Activated CD4-positive, alpha-beta T cell treated with anti-CD3 and anti-CD28 coated beads, Interleukin-2, amount 50 U/mL, for 48 hours (primary cell): ENCODE measurements at regions not wholly inside any gene's neighbourhood (a gene's known extent, or its start where the extent isn't known, plus 50 kb on each side); places are given as distances from the start of the nearest gene placed in this dataset.
"Not testable (repeated sequence)": the region's sequence is repeated elsewhere in the genome, so short reads cannot be mapped to it uniquely, and the experiment has no call there.

Source experiments
- DNase-seq, 2 experiments: peaks; one replicate each; pipeline ENCODE4 v3.0.0-alpha.2; 2020

DNA sequence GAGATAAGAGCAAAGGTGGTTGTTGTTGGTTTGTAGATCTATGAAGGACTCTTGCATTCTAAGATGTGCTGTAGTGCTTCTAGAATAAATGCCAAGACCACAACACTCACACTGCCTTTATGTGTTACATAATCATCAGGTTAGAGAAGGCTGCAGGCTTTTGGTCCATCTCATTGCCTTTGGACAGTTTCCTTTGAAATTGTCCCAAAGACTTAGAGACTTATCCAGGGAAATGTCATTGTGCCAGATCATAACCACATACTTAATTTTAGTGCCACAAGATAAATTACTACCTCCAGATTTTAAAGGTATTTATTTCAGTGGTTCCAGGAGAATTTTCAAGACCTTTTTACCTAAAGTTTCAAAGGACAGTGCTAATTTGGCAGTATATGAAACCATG lies 666.6 kb upstream of the CITED2 start:
- no peak for DNase-seq

DNA sequence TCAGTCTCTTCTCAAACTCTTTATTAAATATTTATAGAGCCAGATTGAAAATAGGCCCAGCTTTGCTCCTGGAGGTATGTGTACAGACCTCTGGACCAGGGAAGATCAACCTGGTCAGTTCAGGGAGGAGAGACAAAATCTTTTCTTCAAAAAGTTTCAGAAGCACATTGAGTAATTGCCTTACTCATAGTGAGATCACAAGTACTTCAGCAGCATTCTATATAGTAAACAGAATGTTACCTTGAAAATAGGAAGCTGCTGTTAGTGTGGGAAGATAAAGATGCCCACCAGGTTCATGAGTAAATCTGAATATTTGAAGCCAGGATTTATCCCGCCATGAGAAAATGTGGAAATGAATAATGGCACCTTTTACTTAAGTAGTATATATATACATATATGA lies 665.9 kb upstream of the CITED2 start:
- no peak for DNase-seq

DNA sequence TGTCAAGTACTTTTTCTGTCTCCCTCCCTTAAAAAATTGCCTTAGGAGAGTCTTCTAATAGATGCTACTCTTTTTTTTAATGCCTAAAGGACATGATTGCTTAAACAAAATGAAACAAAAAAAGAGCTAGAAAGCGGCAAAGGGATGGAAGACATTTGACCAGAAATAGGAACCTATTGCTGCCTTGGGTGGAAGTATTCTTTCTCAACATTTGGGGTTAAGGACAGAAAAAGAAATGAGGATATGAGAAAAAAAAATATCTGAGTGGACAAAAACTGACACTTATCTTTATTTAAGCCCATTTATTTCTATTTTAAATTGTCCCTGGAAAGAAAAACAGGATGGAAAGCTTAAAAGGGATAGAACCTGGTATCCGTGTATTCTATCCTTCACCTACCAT lies 664.9 kb upstream of the CITED2 start:
- no peak for DNase-seq

DNA sequence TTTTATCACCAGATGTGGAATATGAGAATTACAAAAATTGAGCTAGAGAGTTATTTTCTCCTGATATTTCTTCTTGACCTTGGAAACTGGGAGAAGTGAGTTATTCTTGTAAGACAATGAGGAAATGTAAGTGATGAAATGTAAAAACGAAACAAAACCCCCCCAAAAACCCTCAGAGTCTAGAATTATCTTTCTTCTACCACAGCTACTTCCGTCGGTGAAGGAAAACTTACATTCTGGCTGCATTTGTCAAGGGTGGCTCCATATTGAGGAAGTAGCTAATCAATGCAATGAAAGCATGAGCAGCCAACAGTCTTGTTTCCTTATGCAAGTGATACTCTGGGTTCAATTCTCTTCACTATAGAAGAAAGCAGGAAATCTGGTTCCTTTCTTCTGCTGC lies 661.7 kb upstream of the CITED2 start:
- no peak for DNase-seq

DNA sequence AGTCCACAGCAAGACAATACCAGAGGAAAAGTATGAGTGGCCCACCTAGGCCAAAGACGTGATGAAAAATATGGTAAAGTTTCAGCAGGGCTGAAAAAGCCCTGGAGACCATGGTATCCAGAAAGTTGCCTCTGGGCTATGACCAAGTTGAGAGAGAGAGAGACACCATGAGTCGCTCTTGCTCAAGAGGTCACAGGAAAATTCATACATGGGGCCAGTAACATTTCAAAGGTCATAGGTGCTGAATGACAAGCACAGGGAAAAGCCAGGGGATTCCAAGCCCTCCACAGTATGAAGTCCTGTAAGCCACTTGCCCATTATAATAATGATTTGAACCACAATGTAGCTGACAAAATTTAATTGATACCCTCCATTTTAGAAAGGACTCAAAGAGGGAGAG lies 657.7 kb upstream of the CITED2 start:
- DNase-seq, result no peak

- no peak for DNase-seq
Measured at GRCh38 chr6:140029551-140029950, 655.1 kb upstream of the CITED2 start.

GRCh38 chr6:140027219-140027618 lies 652.8 kb upstream of the CITED2 start:
- no peak for DNase-seq

- DNase-seq, result no peak
Measured at GRCh38 chr6:140026546-140026945, 652.1 kb upstream of the CITED2 start.

DNA sequence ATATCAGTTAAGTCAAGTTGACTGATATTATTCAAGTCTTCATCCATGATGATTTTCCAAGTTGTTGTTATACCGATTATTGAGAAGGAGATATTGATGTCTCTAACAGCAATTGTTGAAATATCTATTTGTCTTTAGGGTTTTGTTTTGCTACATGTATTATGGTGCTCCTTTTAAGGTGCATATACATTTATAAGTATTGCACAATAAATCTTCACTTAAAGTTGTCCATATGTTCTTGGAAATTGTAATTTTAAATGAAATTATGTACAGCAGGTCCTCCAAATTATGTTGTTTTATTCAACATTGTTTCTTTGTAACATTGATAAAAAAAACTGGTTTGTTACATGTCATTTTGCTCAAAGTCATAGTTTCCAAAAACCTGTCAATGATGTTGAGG lies 650.7 kb upstream of the CITED2 start:
- no peak for DNase-seq

GRCh38 chr6:140020207-140020791 lies 645.9 kb upstream of the CITED2 start:
- no peak for DNase-seq

DNA sequence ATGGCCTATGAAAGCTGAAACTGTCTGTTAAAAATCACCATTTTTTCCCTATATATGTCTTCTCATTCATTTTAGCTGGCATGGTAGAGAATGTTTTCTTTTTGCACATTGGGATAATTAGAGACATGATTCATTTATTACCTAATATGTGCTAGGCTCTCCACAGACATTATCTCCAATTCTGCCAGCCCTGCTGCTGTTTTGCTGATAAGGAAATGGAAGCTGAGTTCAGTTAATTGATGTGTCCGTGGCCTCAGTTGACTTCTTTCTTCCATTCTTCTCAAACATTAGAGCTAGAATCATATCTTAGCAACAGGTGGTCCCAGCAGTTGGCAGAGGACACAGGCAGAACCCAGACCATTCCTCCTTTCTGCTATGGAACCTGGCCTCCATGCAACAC lies 644.1 kb upstream of the CITED2 start:
- DNase-seq, result no peak

GRCh38 chr6:140017470-140017869 lies 643.0 kb upstream of the CITED2 start:
- no peak for DNase-seq

GRCh38 chr6:140012150-140012549 lies 637.7 kb upstream of the CITED2 start:
- no peak for DNase-seq

DNA sequence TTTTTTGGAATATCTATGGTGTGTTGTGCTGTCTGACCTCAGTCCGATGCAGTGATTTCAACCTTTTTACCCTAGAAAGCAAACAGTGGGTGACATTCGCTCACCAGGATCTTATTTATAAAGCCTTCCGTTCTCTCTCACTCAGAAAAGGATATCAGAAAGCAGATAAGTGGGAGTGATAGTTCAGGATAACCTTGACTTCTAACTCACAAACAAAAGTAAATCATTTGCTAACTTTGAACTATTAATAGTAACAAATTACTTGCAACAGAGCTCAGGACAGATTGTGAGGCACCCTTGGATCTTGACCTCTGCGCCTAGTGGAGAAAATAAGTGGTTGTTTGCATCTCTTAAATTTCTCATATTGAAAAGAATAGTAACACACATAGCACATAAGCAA lies 637.1 kb upstream of the CITED2 start:
- DNase-seq, result no peak

DNA sequence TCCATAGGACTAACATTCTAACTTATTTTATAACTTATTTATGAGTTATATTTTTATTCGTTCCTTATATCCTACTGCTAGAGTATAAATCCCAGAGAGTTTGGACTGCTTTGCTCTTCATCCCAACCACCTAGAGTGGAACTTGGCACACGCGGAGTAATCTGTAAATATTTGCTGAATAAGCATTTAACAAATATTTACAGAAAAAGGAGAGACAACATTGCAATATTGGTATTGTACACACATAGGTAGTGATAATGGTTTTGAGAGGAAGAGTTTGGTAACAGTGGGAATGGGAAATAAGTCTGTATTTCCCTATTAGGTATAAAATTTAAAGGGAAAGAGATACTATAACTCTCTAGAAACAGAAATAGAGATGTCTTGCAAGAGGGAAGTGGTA lies 634.8 kb upstream of the CITED2 start:
- no peak for DNase-seq

GRCh38 chr6:140007525-140007924 lies 633.1 kb upstream of the CITED2 start:
- DNase-seq, result no peak

DNA sequence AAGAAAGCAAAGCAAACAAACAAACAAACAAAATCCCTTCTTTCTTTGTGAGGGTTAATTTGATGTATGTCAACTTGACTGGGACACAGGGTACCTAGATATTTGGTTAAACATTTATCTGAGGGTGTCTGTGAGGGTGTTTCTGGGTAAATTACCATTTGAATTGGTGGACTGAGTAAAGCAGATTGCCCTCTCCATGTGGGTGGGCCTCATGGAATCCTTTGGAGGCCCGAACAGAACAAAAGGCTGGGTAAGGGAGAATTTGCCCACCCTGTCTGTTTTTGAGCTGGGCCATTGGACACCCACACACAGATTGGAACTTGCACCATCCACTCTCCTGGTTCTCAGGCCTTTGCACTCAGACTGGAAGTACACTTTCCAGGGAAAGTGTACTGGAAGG lies 628.8 kb upstream of the CITED2 start:
- no peak for DNase-seq

DNA sequence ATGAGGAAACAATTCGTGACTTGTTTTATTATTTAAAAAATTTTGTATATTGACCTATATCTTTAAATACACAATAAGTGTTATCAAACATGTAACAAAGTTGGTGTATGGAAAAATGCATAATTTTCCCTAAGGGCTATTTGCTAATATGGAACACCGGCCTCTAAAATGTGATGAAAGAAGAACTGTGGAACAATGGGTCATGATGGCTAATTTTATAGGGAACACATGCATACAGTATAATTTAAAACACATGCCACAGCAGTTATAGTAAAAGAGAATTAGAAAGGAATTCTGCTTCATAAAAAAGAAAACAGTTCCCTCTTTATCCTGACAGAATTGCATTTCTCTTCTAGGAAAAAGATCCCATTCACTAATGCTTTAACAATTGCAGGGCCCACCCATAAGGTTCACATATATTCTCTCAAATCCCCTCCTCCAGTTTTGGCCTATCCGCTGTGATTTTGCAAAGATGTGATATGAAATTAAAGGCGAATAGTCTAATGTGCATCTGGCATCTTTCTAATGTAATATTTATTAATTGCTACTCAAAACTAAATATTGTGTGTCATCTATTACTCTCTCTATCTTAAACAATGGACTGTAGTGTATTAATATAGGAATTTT lies 628.1 kb upstream of the CITED2 start:
- no peak for DNase-seq

DNA sequence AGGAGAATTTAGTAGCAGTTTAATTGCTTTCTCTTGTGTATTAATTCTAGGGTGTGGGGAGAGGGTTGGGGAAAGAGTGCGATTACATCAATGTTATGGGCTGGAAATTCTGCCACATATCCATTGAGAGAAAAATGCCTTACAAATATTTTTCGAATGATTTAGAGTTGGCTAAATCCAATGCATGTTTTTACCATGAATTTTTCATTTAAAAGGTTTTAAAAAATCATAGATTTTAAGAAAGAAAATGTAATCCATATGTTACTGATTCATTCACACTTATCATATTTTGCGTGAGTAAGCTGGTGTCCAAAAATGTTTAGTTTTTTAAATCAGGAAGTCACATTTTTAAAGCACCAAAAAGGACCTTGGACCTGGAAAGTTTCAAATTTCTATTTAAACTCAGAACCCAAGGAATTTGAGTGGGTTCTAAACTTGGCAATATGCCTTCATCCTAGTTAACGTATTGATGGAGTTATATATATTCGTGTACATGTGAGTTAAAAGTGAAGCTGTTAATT lies 627.4 kb upstream of the CITED2 start:
- DNase-seq, result no peak

DNA sequence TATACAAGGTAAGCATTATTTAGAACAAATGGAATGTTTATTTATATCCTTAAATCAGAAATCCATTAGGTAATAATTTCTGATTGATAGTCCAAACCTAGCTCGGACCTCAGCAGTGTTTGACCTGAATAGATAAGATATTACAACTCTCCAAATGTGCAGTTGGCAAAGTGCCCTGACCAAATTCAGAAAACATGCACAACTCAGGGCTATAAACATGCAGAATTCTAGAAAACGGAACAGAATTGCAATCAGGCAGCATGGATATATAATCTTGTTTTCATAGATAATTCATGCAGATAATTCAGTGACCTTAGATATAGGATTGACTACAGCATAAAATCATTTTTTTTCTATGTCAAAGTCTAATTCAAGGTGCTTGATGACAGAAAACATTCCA lies 626.6 kb upstream of the CITED2 start:
- DNase-seq, result no peak

GRCh38 chr6:139999661-140000060 lies 625.2 kb upstream of the CITED2 start:
- not testable (repeated sequence) for DNase-seq

- not testable (repeated sequence) for DNase-seq
Measured at GRCh38 chr6:139998478-139998877, 624.0 kb upstream of the CITED2 start.

DNA sequence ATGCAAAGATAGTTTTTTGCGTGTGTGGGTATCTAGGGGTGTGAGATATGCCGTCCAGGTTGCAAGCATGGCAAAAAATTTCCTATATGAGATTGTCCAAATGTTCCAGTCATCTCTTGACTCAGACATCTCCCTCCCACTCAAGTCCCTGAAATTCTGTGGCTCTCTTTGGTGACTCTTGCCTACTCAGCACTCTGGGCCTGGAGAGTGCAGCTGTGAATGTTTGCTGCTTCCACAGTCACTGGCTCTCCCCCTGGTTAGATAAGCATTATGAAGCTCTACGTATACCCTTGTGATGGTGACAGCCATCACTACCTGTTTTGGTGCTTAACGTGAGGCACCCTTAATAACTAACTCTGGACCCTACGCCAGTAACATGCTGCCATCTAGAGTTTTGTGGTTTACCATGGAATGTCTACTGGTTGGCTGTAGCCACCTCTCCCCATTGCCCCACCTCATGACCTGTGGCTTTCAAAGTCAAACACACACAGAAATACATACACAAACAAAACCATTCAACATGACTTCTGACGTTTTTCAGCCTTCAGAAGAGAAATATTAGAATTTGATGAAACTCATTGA lies 621.9 kb upstream of the CITED2 start:
- no peak for DNase-seq

DNA sequence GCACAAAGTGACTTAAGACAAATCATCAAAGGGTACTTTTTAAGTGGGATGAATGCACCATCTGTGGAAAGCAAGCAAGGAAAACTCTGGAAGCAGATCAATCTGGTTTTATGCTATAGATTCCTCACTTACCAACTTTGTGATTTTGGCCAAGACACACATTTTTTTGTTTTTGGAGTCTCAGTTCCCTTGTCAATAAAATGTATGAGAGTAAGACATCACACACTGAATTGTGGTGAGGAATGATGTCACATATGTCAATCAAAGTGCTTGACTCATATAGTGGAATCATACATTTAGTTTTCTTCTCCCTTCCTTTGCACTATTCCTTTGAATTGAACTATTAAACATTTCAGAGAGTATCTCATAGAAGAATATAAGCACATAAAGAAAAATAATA lies 620.5 kb upstream of the CITED2 start:
- no peak for DNase-seq
